GM19455 (cell line): ENCODE measurements at regions not wholly inside any gene's neighbourhood (a gene's known extent, or its start where the extent isn't known, plus 50 kb on each side); places are given as distances from the start of the nearest gene placed in this dataset.

Experiments
- ATAC-seq: cut with Tn5 transposase; IDR thresholded peaks from one replicate; pipeline ENCODE4 v1.9.1; 2021; ENCODE audit not compliant: unreplicated experiment

DNA sequence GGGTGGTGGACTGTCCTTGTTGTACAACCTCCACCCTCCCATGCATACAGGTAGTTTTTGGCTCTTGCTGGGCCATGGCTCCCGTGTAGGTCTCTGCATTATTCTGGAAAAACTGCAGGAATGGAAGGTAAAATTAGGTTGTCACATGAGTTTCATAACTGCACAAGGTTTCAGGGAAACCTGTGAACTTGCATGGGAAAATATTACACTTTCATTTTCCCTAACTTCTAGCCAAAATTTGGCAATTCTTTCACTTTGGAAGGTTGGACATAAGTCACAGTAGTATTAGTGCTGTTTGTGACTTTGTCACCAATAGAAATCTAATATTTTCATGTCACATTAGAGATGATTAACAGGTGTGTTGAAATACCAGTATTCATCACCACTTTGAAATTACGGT is 118.1 kb upstream of the MGAT5 start:
- no peak for ATAC-seq

DNA sequence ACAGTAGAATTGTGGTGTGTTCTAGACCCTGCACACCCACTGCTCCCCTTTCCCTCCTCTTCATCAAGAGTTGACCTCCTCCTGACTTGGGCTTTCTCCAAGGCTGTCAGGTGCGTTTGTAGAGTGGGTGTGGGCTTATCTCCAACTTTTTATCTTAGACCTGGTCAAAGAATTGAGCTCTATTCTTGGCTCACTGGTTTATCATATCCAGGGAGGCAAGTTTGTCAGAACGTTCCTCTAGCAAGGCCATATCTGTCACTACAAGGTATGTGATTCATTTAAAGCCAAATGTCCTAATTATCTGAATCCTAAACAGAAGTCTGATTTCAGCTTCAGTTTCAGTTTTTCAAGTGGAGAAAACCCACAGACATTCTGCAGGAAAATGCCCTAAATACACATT is 117.1 kb upstream of the MGAT5 start:
- no peak for ATAC-seq

DNA sequence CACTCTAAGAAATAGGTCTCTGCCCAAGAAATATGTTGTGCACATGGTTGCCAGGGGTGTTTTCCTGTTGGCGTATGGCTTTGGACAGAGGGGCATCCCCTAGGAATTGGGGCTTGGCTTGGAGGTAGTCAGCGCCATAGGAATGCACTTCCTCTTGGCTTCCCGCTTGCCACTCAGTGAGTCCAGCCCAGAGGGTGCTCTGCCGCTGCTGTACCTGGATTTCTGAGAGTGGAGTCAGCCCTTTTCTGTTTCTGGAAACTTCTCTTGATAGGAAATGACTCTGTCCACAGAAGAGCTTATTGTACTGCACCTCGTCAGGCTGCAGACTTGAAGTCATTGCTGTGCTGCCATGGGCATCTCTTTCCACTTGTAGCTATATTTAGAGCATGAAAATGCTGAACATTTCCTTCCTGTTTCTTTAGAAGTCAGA is 116.7 kb upstream of the MGAT5 start:
- no peak for ATAC-seq

DNA sequence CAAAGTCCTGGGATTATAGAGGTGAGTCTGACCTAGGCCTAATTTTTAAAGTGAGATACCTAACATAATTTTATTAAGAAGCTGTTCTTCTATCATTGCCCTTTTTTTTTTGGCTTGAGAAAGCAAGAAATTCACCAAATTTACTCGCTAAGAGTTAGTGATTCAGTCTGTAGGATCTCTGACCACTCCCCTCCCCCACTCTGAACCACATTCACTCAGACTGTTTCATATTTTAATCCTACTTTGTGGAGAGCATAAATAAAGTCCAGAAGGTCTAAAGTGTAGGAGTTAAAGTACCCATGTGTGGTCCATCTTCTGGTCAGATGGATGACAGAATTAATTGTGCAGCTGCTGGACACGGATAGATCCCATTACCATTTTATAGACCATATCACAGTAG is 115.8 kb upstream of the MGAT5 start:
- no peak for ATAC-seq

DNA sequence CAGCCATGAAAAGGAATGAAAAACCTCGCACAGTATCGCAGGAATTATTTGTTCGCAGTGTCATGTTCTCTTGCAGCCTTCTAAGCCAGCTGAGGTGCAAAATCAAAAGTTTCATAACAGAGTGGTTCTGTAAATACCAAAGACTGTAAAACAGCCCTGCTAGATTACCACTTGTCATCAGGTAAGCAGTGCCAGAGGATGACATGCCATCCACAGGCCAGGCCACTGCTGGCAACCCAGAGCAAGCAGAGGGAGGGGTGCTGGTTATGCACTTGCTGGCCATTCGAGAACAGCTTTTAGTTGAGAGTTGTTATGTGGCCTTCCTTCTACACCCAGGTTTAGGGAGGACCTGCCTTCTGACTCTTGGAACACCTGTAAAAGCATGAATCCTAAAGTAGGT is 114.3 kb upstream of the MGAT5 start:
- no peak for ATAC-seq

DNA sequence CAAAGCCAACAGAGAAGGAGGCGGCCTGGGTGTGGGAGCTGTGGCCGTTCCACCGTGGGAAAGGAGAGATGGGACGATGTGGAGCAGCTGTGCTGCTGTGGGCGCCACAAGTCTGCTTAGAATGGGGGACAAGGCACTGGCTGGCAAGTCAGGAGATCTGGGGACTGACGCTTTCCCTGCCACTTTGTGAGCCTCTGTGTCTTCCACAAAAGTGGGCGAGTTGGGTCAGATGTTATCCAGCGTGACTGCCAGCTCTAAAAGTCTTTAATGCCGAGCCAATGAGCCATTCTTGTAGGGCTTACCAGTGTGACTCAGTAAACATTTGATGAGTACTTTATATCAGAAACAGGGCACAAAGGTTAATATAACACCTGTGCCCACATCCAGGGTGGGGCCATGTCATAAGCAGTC is 113.6 kb upstream of the MGAT5 start:
- ATAC-seq = no peak

DNA sequence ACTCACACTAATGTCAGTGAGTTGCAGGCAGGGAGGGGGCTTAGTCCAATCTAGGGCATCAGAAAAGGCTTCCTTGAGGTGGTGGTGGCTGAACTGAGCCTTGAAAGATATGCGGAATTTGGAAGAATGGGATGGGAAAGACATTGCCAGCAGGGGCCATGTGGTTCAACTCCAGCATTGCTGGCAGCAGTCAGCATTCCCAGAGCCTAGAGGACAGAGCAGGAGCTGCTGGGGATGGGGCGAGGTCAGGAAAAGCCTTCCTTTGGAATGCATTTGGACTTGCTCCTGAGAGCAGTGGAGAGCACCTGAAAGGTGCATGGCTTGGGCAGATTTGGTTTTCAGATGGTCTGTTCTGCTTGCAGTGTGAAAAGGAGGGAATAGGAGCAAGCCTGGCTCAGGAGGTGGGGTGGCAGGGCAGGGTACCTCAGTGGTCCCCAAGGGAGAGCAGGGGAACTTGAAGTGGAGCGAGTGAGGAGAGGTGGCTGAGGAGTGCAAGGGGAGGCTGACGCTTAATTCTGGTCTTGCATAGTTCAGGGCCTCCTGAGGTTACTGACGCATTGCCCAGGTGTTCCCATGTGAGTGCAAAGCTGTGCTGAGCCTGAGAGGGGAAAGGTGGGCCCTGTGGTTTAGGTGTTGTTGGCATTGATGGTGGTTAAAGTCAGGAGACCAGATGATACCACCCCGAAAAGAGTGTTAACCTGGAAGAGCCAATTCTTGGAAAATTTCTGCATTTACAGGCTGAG is 112.1 kb upstream of the MGAT5 start:
- ATAC-seq = no peak

DNA sequence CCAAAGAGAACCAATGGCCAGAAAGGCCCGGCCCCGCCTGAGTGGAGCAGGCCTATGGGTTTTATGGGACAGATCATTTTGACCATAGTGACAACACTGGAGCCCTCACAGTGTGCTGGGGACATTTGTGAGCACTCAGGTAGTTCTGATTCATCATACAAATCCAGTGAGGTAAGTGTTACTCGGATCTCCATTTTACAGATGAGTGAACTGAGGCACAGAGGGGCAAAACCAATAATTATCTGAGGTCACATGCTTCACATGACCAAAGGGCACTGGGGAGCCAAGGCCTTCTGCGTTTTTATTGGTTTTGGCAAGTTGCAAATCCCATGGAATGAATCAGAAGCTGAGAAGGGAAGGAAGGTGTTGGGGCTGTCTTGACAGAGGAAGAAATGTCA is 111.5 kb upstream of the MGAT5 start:
- no peak for ATAC-seq

DNA sequence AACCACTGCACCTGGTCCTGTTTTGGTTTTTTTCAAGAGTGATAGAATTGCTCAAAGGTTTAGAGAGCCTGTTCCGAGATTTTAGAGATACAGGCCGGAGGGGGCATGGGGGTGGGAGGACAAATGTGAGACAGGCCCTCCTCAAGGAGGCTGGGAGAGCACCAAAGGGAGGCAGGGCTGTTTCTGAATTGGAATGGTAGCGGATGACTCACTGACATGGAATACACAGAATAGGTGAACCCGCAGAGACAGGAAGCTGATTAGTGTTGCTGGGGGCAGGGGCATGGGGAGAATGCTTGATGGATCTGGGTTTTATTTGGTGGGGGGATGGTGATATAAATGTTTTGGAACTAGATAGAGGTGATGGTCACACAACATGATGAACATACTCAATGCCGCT is 111.0 kb upstream of the MGAT5 start:
- no peak for ATAC-seq

DNA sequence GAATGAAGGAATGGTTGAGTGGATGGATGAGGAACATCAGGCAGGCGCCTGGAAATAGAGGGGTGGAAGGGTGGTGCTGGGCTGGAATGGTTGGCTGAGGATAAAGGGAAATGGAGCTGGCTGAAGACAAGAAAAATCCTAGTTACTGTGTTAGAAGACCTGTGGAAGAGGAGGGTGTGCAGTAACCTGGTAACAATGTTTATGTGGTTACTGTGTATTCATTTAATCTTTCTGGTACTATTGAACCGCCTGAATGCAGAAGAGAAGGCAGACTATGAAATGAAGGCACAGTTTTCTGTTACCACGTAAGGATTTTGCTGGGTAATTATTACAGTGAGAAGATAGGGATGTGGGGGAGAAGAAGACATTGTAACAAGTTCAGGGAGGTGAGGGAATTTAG is 110.3 kb upstream of the MGAT5 start:
- ATAC-seq = no peak

DNA sequence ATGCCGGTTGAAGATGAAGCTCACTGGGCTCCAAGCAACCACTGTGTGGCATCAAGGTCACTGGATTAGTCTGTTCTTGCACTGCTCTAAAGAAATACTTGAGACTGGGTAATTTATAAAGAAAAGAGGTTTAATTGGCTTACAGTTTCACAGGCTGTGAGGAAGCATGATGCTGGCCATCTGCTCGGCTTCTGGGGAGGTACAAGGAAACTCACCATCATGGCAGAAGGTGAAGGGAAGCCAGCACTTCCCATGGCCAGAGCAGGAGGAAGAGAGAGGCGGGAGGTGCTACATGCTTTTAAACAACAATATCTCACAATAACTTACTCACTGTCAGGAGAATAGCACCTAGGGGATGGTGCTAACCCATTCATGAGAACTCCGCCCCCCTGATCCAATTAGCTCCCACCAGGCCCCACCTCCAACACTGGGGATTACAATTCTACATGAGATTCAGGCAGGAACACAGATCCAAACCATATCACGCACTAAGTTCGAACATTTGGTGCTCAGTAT is 109.7 kb upstream of the MGAT5 start:
- no peak for ATAC-seq

DNA sequence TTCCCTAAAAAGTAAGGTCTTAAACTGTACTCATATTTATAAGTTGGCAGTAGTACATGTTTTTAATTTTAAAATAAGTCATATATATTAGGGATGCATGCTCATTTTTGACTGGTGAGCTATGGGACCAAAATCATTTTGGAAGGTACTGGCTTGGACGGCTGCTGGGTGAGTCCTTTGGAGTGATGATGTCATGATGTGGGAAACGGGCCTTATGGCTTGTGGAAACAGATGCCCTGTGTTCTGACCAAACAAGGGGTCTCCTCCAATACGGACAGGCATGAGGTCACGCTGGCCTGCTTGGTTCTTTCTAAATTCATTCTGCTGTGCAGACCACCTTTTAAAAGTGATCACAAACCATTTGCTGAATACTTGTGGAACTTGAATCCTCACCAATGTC is 109.2 kb upstream of the MGAT5 start:
- ATAC-seq = no peak

DNA sequence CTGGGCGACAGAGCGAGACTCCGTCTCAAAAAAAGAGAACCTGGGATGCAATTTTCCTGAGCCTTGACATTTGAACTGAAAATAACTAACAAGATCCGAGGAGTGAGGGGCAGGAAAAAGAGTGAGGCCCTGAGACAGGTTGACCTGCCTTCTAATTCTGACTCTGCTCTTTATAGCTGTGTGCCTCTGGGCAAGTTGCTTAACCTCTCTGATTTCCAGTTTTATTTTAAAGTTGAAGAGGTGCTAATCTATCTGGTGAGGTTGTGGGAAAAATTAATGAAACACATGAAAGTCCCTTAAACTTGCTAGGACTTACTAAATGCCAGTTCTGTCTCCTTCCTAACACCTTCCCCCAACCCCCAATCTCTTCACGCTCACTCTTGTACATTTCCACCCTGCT is 108.4 kb upstream of the MGAT5 start:
- no peak for ATAC-seq

DNA sequence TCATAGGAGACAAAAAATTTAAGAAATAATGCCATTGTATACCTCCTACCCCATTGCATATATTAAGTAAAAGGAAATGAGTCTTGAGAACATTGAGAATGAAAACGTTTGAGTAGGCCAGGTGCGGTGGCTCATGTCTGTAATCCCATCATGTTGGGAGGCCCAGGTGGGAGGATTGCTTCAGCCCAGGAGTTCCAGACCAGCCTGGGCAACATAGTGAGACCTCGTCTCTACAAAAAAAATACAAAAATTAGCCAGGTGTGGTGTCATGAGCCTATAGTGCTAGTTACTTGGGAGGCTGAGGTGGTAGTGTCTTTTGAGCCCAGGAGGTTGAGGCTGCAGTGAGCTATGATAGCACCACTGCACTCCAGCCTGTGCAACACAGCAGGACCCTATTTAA is 107.7 kb upstream of the MGAT5 start:
- ATAC-seq = no peak

DNA sequence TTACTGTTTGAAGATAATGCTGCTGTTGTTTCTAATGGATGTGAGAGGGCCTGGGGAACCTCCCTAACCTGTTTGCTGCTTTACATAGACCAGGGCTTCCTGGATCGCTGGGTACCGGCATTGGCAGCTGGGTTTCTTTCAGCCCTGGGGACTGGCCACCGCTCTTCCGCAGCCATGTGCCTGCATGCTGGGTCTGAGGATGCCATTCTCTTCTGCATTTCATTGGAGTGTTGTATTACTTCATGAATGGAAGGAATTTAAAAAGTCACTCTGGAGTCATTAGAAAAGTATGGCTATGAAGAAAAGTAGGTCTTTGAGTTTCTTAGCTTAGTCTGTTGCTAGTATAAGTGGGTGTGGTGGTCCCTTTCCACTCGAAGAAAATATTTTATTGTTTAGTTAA is 107.3 kb upstream of the MGAT5 start:
- ATAC-seq = no peak

DNA sequence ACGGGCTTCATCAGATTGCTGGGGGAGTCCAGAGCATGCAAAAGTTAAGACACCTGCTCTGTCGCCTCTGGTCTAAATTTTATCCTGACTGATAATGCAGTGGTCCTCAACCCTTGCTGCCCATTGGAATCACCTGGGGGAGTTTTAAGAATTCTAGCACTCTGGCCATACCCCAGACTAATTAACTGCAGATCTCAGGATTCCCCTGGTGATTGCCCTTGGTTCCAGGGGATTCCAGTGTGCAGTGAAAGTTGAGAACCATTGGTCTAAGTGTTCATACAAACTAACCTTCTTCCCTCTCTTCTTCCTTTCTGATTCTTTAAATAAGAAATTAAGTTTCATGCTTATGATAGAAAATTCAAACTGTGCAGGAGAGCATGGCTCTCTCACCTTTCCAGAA is 105.7 kb upstream of the MGAT5 start:
- no peak for ATAC-seq

DNA sequence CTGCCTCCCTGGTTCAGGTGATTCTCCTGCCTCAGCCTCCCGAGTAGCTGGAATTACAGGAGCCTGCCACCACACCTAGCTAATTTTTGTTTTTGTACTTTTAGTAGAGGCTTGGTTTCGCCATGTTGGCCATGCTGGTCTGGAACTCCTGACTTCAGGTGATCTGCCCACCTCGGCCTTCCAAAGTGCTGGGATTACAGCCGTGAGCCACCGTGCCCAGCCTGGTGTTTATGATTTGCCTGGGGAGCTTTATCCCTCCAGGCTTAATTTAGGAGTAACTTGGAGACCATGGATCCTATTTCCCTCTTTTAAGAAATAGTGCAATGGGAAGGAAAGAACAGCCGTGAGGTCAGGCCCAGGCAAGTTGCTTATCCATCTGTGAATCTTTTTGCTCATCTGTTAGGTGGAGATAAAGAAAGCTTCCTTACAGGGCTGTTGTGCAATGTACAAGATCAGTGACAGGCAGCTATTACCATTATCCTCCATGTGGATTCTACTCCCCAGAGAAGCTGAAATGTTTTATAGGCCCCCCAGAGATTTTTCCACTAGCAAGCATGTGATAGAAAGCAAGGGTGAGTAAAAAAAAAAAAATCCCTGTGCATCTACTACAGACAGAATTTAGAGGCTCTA is 104.9 kb upstream of the MGAT5 start:
- no peak for ATAC-seq

DNA sequence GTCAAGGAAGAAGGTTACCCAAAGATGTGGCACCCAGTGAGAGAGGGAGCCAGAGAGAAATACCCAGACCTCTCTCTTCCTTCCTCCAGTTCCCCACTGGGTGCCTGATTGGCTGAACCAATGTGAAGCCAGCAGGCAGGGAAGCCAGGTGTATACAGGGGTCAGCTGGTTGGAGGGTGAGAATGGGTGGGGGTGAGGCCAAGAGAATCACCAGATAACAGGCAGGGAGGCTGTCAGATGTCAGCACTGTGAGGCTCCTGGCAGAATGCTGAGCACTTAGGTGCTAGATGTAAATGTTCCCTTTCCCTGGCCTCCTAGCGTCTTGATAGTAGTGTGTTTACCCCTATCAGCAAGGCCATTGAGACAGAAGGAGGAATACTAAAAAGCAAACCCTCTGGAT is 104.0 kb upstream of the MGAT5 start:
- no peak for ATAC-seq

DNA sequence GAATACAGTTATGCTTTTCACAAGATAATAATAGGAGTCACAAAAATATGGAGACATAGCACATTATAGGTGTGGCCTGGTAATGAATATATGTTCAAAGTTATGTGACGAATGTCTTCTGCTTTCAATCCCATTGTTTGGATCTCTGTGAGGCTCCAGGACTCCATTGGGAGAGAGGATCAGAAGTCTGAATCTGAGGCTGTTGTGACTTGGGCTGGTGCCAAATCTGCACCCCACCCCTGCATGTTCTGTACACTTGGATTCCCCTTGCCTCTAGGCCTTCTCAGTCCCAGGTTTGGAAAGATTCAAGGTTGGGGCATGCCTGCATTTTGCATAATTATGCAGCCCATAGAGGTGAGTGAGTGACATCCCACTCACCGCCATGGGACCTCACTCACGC is 103.1 kb upstream of the MGAT5 start:
- no peak for ATAC-seq

DNA sequence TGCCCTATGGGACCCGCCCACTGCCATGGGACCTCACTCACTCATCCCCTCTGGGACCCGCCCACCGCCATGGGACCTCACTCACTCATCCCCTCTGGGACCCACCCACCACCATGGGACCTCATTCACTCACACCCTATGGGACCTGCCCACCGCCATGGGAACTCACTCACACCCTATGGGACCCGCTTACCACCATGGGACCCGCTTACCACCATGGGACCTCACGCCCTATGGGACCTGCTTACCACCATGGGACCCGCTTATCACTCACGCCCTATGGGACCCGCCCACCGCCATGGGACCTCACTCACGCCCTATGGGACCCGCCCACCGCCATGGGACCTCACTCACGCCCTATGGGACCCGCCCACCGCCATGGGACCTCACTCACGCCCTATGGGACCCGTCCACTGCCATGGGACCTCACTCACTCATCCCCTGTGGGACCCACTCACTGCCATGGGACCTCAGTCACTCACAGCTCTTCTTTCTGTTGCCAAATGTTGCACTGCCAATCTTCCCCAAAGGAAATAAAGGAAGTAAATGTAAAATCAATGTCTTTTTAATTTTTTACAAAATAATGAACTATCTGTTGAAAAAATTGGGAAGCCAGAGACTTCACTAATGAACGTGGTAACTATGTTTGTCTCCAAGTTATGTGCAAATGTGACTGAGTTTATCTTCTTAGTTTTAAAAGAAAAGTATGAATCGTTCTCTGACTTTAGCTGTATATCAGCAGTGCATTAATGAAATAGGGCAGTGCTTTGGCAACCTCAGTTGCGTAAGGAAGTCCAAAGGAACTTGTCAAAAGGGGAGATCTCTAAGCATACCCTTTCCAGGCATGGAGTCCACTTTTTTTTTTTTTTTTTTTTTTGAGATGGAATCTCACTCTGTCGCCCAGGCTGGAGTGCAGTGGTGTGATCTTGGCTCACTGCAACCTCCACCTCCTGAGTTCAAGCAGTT is 101.5 kb upstream of the MGAT5 start:
- ATAC-seq = no peak

DNA sequence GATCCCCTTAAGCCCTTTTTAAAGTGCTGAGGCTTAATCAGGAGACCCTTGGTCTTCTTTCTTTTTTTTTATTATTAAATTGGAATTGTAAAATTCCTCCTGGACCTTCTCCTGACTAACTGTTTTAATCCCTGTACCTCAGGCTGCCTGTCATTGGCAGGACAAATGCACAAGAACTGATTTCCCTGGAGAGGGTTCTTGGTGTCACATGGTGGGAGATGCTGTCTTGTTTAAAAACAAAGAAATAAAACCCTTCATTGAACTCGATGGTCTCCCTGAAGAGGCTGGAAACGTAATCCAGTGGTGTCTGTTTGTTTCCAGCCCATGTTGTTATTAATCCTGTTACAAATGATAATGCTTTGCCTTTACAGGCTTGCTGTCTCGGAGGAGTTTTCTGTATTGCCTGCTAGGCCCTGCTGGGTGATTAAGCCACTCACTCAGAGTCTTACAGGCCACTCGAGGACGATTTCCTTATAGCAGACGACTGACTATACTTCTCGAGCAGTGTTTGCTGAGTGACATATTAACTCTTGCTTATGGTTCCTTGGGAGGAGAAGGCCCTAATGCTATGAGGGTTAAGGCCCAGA is 100.5 kb upstream of the MGAT5 start:
- ATAC-seq = no peak
